NCI-H2081 (cell line): ENCODE measurements at regions not wholly inside any gene's neighbourhood (a gene's known extent, or its start where the extent isn't known, plus 50 kb on each side); places are given as distances from the start of the nearest gene placed in this dataset.

Source experiments
- DNase-seq, 2 experiments: peaks; one replicate each; lab custom pipeline; 2025; lab: John Stamatoyannopoulos, UW

- DNase-seq = peak in 1 of 2 experiments; percentile 8
Measured at GRCh38 chr4:66694739-66695138, 850.6 kb downstream of the CENPC start.

DNA sequence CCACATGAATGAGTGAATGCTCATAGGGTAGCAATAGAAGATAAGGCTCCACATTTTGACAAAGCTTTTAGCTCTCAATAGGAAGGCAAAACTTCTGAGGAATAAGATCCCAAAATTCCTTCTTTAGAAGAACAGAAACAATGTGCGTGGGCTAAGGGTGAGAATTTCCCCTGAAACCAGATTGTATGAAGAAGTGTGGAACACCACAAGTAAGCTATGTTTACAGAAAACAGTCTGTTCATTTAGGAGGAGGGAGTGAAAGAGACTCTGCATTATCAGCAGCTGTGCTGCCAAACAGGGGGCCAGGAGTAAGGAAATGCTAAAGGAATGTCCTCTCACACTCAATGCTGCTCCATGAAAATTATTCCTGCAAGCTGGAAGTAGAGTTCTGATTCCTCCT is 851.6 kb downstream of the CENPC start:
- no peak for DNase-seq

DNA sequence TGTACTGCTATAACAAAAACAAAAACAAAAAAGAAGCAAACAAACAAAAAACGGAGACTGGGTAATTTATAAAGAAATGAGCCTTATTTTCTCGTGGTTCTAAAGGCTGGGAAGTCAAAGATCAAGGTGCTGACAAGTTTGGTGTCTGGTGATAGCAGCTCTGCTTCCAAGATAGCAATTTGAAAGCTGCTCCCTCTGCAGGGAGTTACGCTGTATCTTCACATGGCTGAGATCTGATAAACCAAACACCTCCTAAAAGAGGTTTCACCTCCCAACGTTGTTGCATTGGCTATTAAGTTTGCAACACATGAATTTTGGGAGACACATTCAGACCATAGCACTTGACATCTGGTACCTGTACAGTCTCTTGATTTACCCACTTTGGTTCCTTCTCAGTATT is 854.2 kb downstream of the CENPC start:
- no peak for DNase-seq

GRCh38 chr4:66688674-66689073 is 856.6 kb downstream of the CENPC start:
- peak; percentile 21 to 41 for DNase-seq

- no peak for DNase-seq
Measured at GRCh38 chr4:66687459-66687858, 857.8 kb downstream of the CENPC start.

DNA sequence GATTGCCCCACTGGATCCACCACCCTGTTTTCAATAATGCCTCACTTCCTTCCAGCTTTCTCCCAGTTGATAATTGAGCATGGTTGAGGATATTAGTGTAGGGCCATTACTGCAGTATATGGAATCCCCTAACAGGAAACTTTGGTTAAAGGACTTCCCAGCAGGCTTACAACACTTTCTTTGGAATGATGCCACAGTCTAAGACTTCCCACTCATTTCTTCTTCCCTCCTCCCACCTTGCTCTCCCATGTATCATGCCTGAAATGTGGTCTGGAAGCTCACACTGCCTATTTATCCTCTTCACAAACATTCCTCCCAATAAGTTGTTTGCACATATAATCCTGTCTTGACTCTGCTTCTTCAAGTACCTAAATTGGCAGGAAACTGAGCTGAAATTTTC is 863.3 kb downstream of the CENPC start:
- DNase-seq = no peak

DNA sequence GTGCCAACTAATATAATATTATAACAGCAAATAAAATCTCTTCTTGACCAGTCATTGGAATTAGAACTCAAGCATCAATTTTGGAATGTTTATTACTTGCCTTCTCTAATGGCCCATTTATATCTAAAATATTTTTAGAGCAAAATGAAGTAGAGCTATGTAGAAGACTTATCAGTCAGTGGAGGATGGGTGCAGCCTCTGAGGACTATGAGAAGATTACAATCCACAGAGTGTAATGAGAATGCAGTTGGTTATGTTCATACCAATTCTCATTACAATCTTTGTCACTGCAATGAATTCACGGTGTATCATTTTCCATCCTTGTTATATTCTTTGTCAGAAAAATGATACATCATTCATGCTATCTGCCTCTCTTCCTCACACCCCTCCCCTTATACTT is 878.1 kb downstream of the CENPC start:
- no peak for DNase-seq

DNA sequence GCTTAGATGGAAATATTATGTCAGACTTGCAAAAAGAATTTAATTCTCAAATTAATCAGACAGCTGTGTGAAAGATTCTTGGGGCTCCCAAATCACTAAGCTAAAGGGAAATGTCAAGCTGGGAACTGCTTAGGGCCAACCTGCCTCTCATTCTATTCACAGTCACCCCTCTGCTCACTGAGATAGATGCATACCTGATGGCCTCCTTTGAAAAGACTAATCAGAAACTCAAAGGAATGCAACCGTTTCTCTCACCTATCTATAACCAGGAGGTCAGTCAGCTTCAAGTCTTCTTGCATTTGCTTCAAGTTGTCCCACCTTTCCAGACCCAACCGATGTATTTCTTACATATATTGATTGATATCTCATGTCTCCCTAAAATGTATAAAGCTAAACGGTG is 882.7 kb downstream of the CENPC start:
- no peak for DNase-seq

DNA sequence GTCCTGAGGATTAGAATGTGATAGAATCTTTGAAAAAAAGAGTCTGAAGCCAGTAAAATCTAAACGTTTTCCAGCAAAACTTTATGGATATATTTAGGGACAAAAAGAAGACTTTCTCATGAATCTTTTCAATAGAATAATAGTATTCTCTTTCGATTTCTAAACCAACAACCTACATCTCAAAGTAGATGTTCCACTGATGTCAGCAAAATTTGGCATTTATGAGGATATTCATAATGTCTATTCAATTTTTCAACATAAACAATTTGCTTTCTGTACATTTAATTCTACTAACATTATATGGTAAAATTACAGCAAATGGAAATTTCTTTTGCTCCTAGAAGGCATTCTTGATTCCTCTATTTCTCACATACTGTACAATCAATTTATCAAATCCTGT is 886.5 kb downstream of the CENPC start:
- DNase-seq = no peak

DNA sequence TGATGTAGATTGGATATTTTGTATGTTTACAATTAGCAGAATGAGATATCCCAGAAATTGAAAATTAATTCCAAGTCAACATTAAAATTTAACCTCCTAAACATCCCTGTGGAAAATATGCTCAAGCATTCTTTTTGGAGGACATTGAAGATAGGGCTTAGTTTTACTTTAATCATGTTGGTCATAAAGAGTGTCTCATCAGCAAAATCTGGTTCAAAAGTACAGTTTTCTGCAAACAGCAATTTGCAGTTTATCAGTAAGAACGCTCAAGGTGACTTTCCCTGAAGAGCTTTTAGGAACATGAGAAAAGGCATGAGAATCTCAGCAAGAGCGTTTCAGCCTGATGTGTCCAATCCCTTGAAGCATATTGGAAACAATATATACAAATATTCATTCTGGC is 889.8 kb downstream of the CENPC start:
- DNase-seq = no peak

GRCh38 chr4:66653937-66654336 is 891.4 kb downstream of the CENPC start:
- DNase-seq = no peak

DNA sequence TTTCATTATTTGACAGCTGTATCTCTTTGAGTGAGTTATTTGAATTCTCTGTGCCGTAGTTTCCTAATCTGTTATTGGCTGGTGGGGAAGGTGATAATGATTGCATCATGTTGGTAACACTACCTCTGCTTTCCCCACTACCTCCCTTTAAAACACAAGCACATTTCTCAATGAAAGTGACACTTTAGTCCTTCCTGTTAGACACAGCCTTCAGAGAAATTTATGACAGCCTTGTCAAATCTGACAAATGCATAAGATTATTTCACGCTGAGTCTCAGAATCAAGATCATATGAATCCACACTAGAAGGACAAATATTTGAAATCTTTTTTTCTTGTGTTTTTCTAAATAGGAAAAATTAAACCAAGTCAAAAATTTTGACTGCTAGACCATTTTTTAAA is 896.1 kb downstream of the CENPC start:
- no peak for DNase-seq

- no peak for DNase-seq
Measured at GRCh38 chr4:66647926-66648325, 897.4 kb downstream of the CENPC start.

DNA sequence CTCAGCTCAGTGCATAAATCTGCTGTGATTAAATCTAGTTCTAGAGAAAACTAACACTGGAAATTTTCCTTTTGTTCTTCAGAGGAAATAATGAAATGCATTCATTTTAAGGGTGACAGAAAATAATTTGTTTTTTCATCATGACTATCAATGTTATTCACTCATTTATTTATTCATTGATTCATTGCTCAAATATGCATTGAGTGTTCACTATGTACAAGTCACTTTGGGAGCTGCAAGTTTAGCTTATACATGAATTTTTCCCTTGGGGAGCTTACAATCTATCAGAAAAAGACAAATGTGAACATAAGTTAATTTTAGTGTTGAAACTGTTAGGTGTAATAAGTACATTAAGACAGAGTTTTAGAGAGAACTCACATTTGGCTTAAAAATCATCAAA is 897.8 kb downstream of the CENPC start:
- DNase-seq = no peak

DNA sequence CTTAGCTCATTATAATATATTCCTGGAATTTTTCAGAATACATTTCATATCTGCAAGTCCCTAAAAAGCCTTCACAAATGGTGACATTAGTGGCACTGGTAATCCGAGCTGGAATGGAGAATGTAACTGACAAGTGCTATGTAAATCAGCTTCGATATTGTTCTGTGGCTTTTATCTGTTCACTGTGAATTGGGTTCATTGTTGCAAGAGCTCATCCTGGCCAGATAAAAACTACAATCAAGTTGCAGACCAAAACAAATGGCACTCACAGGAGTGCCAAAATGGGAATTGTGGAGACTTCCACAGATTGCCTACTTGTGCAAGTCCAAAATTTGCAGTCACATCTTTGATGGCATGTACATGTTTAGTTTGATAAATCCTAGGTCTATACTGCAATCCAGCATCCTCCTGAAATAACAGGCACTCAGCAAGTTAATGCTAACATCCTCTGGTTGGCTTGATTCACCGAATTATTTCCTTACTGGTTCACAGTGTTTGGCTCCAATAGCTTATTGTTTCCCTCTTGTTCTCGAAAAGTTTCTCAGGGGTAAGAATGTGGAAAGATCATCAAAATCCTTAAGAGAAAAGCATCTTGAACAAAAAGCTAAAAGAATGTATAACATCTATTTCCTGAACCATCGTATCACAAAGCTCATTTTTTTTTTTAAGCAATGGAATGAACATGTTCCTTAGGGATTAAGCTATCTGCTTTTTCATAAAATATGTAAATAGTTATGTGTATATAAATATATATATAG is 904.9 kb downstream of the CENPC start:
- no peak for DNase-seq

DNA sequence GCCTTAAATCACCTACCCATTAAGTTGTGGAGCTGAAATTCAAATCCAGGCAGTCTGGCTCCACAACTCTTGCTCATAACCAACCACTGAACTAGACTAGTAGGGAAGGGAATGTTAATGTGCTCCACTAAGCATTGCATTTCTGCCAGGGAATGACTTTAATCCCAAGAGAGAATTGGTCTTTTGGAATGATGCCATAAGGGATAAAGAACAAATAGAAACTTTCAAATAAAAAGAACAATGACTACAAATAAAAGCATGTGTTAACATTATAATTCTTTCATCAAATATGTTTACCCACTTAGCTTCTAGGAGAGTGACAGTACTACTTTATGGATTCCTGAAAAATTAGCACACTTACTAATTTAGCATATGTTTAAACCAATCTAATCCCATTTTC is 905.9 kb downstream of the CENPC start:
- DNase-seq = peak in 1 of 2 experiments; percentile 21

- DNase-seq = peak; percentile 25 to 51
Measured at GRCh38 chr4:66636349-66636748, 909.0 kb downstream of the CENPC start.

DNA sequence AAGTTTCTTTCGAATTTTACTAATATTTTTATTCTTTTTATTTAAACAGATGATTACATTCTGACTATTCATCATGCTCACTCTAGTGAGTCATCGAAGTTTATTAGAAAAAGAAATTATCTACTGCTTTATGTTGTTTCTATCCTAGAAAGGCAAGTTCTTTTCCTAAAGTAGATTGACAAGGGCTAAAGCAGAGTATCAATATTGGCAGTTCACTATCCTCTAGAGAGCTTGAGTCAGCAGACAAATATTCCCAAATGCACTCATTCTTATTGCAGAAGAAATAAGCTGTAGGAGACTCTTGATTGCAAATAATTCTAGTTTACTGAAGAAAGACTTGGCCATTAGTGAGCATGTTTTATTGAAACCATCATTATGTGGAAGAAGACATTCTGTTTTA is 911.8 kb downstream of the CENPC start:
- no peak for DNase-seq

DNA sequence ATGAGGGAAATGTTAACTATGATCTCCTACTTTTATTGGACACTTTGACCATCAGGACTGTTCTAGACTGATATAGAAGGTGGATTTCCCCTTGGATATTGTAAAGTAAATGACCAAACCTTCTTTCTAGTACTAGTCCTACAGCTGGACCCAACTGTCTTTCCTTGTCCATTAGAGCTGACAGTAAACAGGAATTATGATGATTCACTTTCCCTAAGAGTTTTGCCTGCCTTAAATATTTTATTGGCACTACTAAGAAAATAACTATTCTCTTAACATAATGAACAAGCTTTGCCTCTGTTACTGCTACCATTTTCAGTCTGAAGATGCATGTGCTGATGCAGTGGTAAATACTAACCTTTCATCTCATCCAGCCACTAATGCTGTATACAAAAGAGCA is 915.4 kb downstream of the CENPC start:
- no peak for DNase-seq

DNA sequence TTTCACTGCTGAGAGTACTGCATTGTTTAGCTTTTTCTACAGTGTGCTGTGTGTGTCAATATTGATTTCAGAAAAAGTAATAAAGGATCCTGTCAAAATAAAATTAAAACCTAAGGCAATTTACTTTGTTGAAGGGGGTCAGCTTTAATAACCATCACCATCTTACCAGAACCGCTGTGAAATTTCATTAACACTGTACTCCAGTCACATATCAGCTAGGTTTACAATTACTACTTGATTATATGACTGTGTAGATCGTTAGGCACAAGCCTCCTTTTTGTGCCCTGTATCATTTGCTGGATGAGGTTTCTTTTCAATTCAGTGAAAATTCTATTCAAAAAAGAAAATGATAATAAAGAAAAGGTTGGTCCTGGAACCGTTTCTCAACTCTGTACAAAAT is 917.2 kb downstream of the CENPC start:
- peak; percentile 73 to 90 for DNase-seq

DNA sequence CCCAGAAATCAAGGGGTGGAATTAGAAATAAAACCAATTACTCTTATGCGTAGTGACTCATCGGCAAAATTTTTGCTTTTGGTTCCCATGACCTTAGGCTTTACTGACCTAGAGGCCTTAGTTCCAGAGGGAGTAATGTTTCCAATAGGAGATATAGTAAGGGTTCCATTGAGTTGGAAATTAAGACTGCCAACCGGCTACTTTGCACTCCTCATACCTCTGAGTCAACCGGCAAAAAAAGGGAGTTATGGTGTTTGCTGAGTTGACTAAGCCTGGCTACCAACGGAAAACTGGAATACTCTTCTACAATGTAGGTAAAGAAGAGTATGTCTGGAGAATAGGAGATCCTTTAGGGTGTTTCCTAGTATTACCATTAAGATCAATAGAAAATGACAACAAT is 919.8 kb downstream of the CENPC start:
- DNase-seq = no peak

GRCh38 chr4:66613591-66613990 is 931.7 kb downstream of the CENPC start:
- no peak for DNase-seq

DNA sequence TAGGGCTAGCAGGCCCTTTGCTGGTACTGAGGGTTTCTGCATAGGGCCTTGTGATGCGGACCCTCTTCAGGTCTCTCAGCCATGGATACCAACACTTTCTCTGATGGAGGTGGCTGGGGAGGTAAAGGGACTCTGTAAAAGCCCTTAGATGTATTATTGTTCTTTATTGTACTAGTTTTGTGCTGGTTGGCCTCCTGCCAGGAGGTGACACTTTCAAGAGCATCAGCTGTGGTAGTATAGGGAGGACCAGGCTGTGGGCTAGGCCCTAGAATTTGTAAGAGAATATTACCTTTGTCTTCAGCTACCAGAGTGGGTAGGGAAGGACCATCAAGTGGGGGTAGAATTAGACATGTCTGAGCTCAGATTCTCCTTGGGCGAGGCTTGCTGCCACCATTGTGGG is 936.3 kb downstream of the CENPC start:
- no peak for DNase-seq

GRCh38 chr4:66606908-66607307 is 936.6 kb upstream of the EPHA5 start:
- DNase-seq = peak in 1 of 2 experiments; percentile 25
